ENCODE measurements at regions not wholly inside any gene's neighbourhood (a gene's known extent, or its start where the extent isn't known, plus 50 kb on each side); places are given as distances from the start of the nearest gene placed in this dataset.

DNA sequence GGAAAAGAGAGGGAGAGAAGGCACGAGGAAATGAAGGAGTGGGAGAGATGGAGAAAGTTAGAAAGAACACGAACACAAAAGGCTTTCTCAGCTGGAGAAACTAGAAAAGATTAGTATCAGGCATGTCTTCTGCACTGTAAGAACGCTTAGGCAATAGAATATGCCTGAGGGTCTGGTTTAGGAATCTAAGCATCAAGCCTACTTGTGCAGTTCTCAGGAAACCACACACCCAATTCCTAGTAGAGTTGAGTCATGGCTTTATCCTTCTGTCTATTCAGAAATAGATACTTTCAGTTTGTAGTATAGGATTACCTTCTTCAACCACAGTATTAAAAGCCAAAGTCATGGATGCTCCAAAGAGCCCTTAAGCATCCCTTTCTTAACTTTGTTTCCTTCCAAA, 969.4 kb downstream of the NTRK3 start (continued):
- no peak for TF ChIP-seq POLR2AphosphoS5 (IDR thresholded peaks at IDR 0.05; ENCODE audit: low read depth, low read length)
- no peak for TF ChIP-seq SRF (IDR thresholded peaks at IDR 0.05; ENCODE audit: low read depth)
- TF ChIP-seq POLR2A (IDR thresholded peaks at IDR 0.05; ENCODE audit: borderline replicate concordance, extremely low read depth, insufficient read depth, insufficient read length): no peak
- no peak for TF ChIP-seq ELF1 (IDR thresholded peaks at IDR 0.05; ENCODE audit: borderline replicate concordance, low read depth)
- no peak for TF ChIP-seq ZFX (IDR thresholded peaks at IDR 0.05)
- no peak for TF ChIP-seq MAX (IDR thresholded peaks at IDR 0.05)
- TF ChIP-seq, protein P1, sequence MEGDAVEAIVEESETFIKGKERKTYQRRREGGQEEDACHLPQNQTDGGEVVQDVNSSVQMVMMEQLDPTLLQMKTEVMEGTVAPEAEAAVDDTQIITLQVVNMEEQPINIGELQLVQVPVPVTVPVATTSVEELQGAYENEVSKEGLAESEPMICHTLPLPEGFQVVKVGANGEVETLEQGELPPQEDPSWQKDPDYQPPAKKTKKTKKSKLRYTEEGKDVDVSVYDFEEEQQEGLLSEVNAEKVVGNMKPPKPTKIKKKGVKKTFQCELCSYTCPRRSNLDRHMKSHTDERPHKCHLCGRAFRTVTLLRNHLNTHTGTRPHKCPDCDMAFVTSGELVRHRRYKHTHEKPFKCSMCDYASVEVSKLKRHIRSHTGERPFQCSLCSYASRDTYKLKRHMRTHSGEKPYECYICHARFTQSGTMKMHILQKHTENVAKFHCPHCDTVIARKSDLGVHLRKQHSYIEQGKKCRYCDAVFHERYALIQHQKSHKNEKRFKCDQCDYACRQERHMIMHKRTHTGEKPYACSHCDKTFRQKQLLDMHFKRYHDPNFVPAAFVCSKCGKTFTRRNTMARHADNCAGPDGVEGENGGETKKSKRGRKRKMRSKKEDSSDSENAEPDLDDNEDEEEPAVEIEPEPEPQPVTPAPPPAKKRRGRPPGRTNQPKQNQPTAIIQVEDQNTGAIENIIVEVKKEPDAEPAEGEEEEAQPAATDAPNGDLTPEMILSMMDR (IDR thresholded peaks at IDR 0.05 in 2 of 3, conservative IDR thresholded peaks at IDR 0.05 in 1 of 3; ENCODE audit: borderline replicate concordance in 1 of 3, insufficient read depth in 1 of 3, low read depth in 2 of 3, low read length in 2 of 3): no peak
- no peak for TF ChIP-seq CBX3 (IDR thresholded peaks at IDR 0.05; ENCODE audit: low read depth)

GRCh38 chr15:87269566-87269965, 987.0 kb downstream of the NTRK3 start:
- BruUV-seq (replicated peaks): no TSS peak

More at GRCh38 chr15:87269566-87269965, 987.0 kb downstream of the NTRK3 start:
- H3K9ac ChIP-seq (ENCODE audit: low read length): no peak overlapping the region
- H4K20me1 ChIP-seq (ENCODE audit: insufficient read depth): no peaks in the 10 kb centered on the region
- ATAC-seq: no peak
- intact Hi-C loops (cut with micrococcal nuclease): no loop called here
- DNase-seq (ENCODE audit: low read depth, low spot score): no peak
- ChIA-PET POLR2A (no interaction called here), RAD21 (ENCODE audit: low non-redundant PET in 1 of 2, low total read pairs in 2 of 2, uncharacterized antibody in 2 of 2, unreplicated experiment in 2 of 2) (no interaction called here), CTCF (no interaction called here)
- H3K79me2 ChIP-seq (ENCODE audit: insufficient read depth, low read length): no peaks in the 10 kb centered on the region
- no peaks in the 10 kb centered on the region for H3K36me3 ChIP-seq (ENCODE audit: control insufficient read depth in 1 of 2, insufficient read depth in 2 of 2, low read length in 2 of 2)
- peaks cover 12 to 18% of the 10 kb centered on the region in 2 experiments; a peak in 2 of 4 replicates for H3K9me3 ChIP-seq (ENCODE audit: control insufficient read depth in 1 of 2, insufficient read depth in 1 of 2, low read depth in 1 of 2, low read length in 2 of 2)
- TF ChIP-seq ZFX (IDR thresholded peaks at IDR 0.05) (no peak), MAX (IDR thresholded peaks at IDR 0.05) (no peak), CEBPB (IDR thresholded peaks at IDR 0.05; ENCODE audit: low read depth) (no peak), YY1 (IDR thresholded peaks at IDR 0.05; ENCODE audit: extremely low read depth, insufficient replicate concordance, low read depth, low read length) (no peak), RAD21 (IDR thresholded peaks at IDR 0.05; ENCODE audit: low read depth) (no peak), SIN3A (IDR thresholded peaks at IDR 0.05; ENCODE audit: low read depth) (no peak), EZH2 (IDR thresholded peaks at IDR 0.05) (no peak)
- TF ChIP-seq, protein P1 (IDR thresholded peaks at IDR 0.05 in 2 of 3, conservative IDR thresholded peaks at IDR 0.05 in 1 of 3; ENCODE audit: borderline replicate concordance in 1 of 3, insufficient read depth in 1 of 3, low read depth in 2 of 3, low read length in 2 of 3): no peak
- TF ChIP-seq, protein P2, sequence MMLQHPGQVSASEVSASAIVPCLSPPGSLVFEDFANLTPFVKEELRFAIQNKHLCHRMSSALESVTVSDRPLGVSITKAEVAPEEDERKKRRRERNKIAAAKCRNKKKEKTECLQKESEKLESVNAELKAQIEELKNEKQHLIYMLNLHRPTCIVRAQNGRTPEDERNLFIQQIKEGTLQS (IDR thresholded peaks at IDR 0.05): no peak
- H2AFZ ChIP-seq (ENCODE audit: low read depth, low read length, poor library complexity, severe bottlenecking): no peak overlapping the region
- H3K27ac ChIP-seq (ENCODE audit: low read depth, low read length): no peak overlapping the region
- no peaks in the 10 kb centered on the region for H3K27me3 ChIP-seq (ENCODE audit: insufficient read depth, low read length)
- H3K4me1 ChIP-seq (ENCODE audit: control insufficient read depth in 1 of 2, insufficient read depth in 2 of 2, low read length in 2 of 2): no peaks in the 10 kb centered on the region
- H3K4me3 ChIP-seq (replicated peaks in 1 of 2; ENCODE audit: low read depth in 1 of 2, low read length in 2 of 2): no peak overlapping the region
- no peak overlapping the region for H3K4me2 ChIP-seq (ENCODE audit: low read length)
- H3K9me2 ChIP-seq (ENCODE audit: insufficient read depth): no peaks in the 10 kb centered on the region
